ENCODE measurements at regions not wholly inside any gene's neighbourhood (a gene's known extent, or its start where the extent isn't known, plus 50 kb on each side); places are given as distances from the start of the nearest gene placed in this dataset.
"Not testable (repeated sequence)": the region's sequence is repeated elsewhere in the genome, so short reads cannot be mapped to it uniquely, and the experiment has no call there.

GRCh38 chr14:38947343-38947742, 155.7 kb downstream of the SEC23A start:
- TF ChIP-seq, protein P1, sequence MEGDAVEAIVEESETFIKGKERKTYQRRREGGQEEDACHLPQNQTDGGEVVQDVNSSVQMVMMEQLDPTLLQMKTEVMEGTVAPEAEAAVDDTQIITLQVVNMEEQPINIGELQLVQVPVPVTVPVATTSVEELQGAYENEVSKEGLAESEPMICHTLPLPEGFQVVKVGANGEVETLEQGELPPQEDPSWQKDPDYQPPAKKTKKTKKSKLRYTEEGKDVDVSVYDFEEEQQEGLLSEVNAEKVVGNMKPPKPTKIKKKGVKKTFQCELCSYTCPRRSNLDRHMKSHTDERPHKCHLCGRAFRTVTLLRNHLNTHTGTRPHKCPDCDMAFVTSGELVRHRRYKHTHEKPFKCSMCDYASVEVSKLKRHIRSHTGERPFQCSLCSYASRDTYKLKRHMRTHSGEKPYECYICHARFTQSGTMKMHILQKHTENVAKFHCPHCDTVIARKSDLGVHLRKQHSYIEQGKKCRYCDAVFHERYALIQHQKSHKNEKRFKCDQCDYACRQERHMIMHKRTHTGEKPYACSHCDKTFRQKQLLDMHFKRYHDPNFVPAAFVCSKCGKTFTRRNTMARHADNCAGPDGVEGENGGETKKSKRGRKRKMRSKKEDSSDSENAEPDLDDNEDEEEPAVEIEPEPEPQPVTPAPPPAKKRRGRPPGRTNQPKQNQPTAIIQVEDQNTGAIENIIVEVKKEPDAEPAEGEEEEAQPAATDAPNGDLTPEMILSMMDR (IDR thresholded peaks at IDR 0.05): no peak
- no peaks in the 10 kb centered on the region for H3K9me3 Mint-ChIP-seq
- no peak overlapping the region for H3K4me3 Mint-ChIP-seq
- no peak overlapping the region for H3K27ac Mint-ChIP-seq
- H3K27me3 Mint-ChIP-seq (ENCODE audit: insufficient read depth): peaks cover 6% of the 10 kb centered on the region; the same call in 1 of the 2 replicates
- DNase-seq: no peak
- H3K36me3 Mint-ChIP-seq (ENCODE audit: low read depth): peaks cover 4% of the 10 kb centered on the region; the same call in 1 of the 2 replicates
- peaks cover 24% of the 10 kb centered on the region for H3K4me1 Mint-ChIP-seq (ENCODE audit: low read depth)

GRCh38 chr14:38944691-38945090, 158.3 kb downstream of the SEC23A start:
- no peak for DNase-seq
- H3K36me3 Mint-ChIP-seq (ENCODE audit: low read depth): no peaks in the 10 kb centered on the region
- H3K27ac Mint-ChIP-seq: no peak overlapping the region
- TF ChIP-seq, protein P1 (IDR thresholded peaks at IDR 0.05): no peak
- no peaks in the 10 kb centered on the region for H3K9me3 Mint-ChIP-seq
- H3K4me3 Mint-ChIP-seq: no peak overlapping the region
- H3K27me3 Mint-ChIP-seq (ENCODE audit: insufficient read depth): peaks cover 6% of the 10 kb centered on the region; the same call in 1 of the 2 replicates
- H3K4me1 Mint-ChIP-seq (ENCODE audit: low read depth): peaks cover 6% of the 10 kb centered on the region

GRCh38 chr14:38941488-38941887, 161.5 kb downstream of the SEC23A start:
- H3K36me3 Mint-ChIP-seq (ENCODE audit: low read depth): no peaks in the 10 kb centered on the region
- peaks cover 6% of the 10 kb centered on the region; the same call in 1 of the 2 replicates for H3K27me3 Mint-ChIP-seq (ENCODE audit: insufficient read depth)
- DNase-seq: no peak
- no peaks in the 10 kb centered on the region for H3K4me1 Mint-ChIP-seq (ENCODE audit: low read depth)
- no peaks in the 10 kb centered on the region for H3K9me3 Mint-ChIP-seq
- H3K4me3 Mint-ChIP-seq: no peak overlapping the region; the same call in 1 of the 2 replicates
- H3K27ac Mint-ChIP-seq: no peak overlapping the region
- TF ChIP-seq, protein P1 (IDR thresholded peaks at IDR 0.05): 0 out of 2 replicates have a peak, but pooled peaks have one; percentile 17

GRCh38 chr14:38932653-38933000, 170.4 kb downstream of the SEC23A start:
- H3K4me3 Mint-ChIP-seq; H3K9me3 Mint-ChIP-seq; H3K27ac Mint-ChIP-seq; H3K36me3 Mint-ChIP-seq (ENCODE audit: low read depth); H3K4me1 Mint-ChIP-seq (ENCODE audit: low read depth); H3K27me3 Mint-ChIP-seq (ENCODE audit: insufficient read depth); DNase-seq: not testable (repeated sequence)

DNA sequence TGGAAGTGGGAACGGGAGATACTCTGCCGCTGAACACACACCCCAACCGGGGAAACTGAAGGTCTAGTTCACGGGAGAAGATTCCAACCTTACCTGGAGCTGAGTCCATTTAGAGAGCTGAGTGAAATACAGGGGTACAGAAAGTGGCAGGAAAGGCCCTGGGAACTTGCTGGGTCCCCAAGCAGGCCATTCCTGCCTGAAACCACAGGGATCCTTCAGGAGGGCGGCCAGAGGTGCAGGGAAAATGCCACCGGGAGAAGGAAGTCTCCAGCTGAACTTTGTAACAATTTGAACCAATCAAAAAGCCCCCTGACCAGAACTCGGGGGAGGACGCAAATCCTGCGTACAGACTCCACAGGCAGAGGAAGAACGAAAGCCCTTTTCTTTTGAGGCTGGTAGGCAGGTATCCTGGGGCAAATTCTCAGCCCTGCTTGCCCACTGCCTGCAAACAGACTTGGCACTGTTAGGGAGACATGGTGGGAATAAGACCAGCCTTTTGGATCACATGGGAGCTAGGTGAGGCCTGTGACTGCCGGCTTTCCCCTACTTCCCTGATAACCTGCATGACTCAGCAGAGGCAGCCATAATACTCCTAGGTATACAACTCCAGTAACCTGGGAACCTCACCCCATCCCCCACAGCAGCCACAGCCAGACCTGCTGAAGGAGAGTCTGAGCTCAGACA, 170.9 kb downstream of the SEC23A start:
- TF ChIP-seq, protein P1 (IDR thresholded peaks at IDR 0.05): no peak
- no peaks in the 10 kb centered on the region for H3K4me1 Mint-ChIP-seq (ENCODE audit: low read depth)
- H3K27me3 Mint-ChIP-seq (ENCODE audit: insufficient read depth): peaks cover 6% of the 10 kb centered on the region
- H3K36me3 Mint-ChIP-seq (ENCODE audit: low read depth): no peaks in the 10 kb centered on the region
- H3K9me3 Mint-ChIP-seq: no peaks in the 10 kb centered on the region
- no peak for DNase-seq
- H3K27ac Mint-ChIP-seq: no peak overlapping the region
- no peak overlapping the region for H3K4me3 Mint-ChIP-seq

DNA sequence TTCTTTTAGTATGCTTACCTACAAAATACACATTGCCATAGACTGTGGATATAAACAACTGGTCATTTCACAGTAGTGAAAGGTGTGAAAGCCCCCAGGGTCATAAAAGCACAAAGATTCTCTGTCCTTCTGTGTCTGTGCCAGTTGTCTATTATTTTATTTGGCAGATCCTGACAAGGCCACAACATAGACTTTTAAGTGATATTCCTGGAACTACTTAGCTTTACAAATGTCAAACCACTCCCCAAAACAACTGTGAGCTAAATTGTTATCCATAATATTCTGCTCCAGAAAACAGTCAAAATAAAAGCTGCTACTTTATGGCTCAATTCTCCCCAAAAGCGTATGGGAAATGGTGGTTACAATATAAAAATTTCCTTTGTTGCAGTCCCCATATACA, 172.1 kb downstream of the SEC23A start:
- TF ChIP-seq, protein P1 (IDR thresholded peaks at IDR 0.05): no peak
- no peak overlapping the region for H3K27ac Mint-ChIP-seq
- no peak overlapping the region for H3K4me3 Mint-ChIP-seq
- H3K9me3 Mint-ChIP-seq: no peaks in the 10 kb centered on the region
- DNase-seq: no peak
- H3K4me1 Mint-ChIP-seq (ENCODE audit: low read depth): no peaks in the 10 kb centered on the region
- H3K27me3 Mint-ChIP-seq (ENCODE audit: insufficient read depth): peaks cover 6% of the 10 kb centered on the region
- H3K36me3 Mint-ChIP-seq (ENCODE audit: low read depth): no peaks in the 10 kb centered on the region

Data from HFFc6 (cell line).